ENCODE measurements at regions not wholly inside any gene's neighbourhood (a gene's known extent, or its start where the extent isn't known, plus 50 kb on each side); places are given as distances from the start of the nearest gene placed in this dataset.

- no peaks in the 10 kb centered on the region for H3K79me2 ChIP-seq (ENCODE audit: insufficient read depth, low read length)
- H3K9ac ChIP-seq (ENCODE audit: low read length), result no peak overlapping the region
- intact Hi-C loops (cut with micrococcal nuclease), result no loop called here
- H3K36me3 ChIP-seq (ENCODE audit: control insufficient read depth in 1 of 2, insufficient read depth in 2 of 2, low read length in 2 of 2), result no peaks in the 10 kb centered on the region
- no peaks in the 10 kb centered on the region for H3K27me3 ChIP-seq (ENCODE audit: insufficient read depth, low read length)
- no peak overlapping the region for H3K4me3 ChIP-seq (replicated peaks in 1 of 2; ENCODE audit: low read depth in 1 of 2, low read length in 2 of 2)
- no peaks in the 10 kb centered on the region for H3K9me3 ChIP-seq (ENCODE audit: control insufficient read depth in 1 of 2, insufficient read depth in 1 of 2, low read depth in 1 of 2, low read length in 2 of 2)
- no peak for ATAC-seq
- ChIA-PET RAD21 (ENCODE audit: low non-redundant PET in 1 of 2, low total read pairs in 2 of 2, uncharacterized antibody in 2 of 2, unreplicated experiment in 2 of 2) (no interaction called here), CTCF (no interaction called here), POLR2A (no interaction called here)
- H3K4me2 ChIP-seq (ENCODE audit: low read length), result no peak overlapping the region
- H3K9me2 ChIP-seq (ENCODE audit: insufficient read depth), result no peaks in the 10 kb centered on the region
- H4K20me1 ChIP-seq (ENCODE audit: insufficient read depth), result no peaks in the 10 kb centered on the region
- no TSS peak for BruUV-seq (replicated peaks)
- TF ChIP-seq POLR2AphosphoS5 (IDR thresholded peaks at IDR 0.05; ENCODE audit: low read depth, low read length), result no peak
- no peak for TF ChIP-seq RAD21 (IDR thresholded peaks at IDR 0.05; ENCODE audit: low read depth)
- TF ChIP-seq CEBPB (IDR thresholded peaks at IDR 0.05; ENCODE audit: low read depth), result no peak
- no peak for TF ChIP-seq POLR2A (IDR thresholded peaks at IDR 0.05; ENCODE audit: borderline replicate concordance, extremely low read depth, insufficient read depth, insufficient read length)
- no peak for TF ChIP-seq ZFX (IDR thresholded peaks at IDR 0.05)
- TF ChIP-seq, protein P1, sequence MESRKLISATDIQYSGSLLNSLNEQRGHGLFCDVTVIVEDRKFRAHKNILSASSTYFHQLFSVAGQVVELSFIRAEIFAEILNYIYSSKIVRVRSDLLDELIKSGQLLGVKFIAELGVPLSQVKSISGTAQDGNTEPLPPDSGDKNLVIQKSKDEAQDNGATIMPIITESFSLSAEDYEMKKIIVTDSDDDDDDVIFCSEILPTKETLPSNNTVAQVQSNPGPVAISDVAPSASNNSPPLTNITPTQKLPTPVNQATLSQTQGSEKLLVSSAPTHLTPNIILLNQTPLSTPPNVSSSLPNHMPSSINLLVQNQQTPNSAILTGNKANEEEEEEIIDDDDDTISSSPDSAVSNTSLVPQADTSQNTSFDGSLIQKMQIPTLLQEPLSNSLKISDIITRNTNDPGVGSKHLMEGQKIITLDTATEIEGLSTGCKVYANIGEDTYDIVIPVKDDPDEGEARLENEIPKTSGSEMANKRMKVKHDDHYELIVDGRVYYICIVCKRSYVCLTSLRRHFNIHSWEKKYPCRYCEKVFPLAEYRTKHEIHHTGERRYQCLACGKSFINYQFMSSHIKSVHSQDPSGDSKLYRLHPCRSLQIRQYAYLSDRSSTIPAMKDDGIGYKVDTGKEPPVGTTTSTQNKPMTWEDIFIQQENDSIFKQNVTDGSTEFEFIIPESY (IDR thresholded peaks at IDR 0.05; ENCODE audit: extremely low read depth, insufficient replicate concordance, low read length), result no peak
- no peak for TF ChIP-seq CBX3 (IDR thresholded peaks at IDR 0.05; ENCODE audit: low read depth)
- TF ChIP-seq SP1 (IDR thresholded peaks at IDR 0.05; ENCODE audit: low read depth), result no peak
- TF ChIP-seq, protein P2, sequence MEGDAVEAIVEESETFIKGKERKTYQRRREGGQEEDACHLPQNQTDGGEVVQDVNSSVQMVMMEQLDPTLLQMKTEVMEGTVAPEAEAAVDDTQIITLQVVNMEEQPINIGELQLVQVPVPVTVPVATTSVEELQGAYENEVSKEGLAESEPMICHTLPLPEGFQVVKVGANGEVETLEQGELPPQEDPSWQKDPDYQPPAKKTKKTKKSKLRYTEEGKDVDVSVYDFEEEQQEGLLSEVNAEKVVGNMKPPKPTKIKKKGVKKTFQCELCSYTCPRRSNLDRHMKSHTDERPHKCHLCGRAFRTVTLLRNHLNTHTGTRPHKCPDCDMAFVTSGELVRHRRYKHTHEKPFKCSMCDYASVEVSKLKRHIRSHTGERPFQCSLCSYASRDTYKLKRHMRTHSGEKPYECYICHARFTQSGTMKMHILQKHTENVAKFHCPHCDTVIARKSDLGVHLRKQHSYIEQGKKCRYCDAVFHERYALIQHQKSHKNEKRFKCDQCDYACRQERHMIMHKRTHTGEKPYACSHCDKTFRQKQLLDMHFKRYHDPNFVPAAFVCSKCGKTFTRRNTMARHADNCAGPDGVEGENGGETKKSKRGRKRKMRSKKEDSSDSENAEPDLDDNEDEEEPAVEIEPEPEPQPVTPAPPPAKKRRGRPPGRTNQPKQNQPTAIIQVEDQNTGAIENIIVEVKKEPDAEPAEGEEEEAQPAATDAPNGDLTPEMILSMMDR (IDR thresholded peaks at IDR 0.05 in 2 of 3, conservative IDR thresholded peaks at IDR 0.05 in 1 of 3; ENCODE audit: borderline replicate concordance in 1 of 3, insufficient read depth in 1 of 3, low read depth in 2 of 3, low read length in 2 of 3), result no peak
- TF ChIP-seq SIN3A (IDR thresholded peaks at IDR 0.05; ENCODE audit: low read depth), result no peak
- no peak for TF ChIP-seq JUND (IDR thresholded peaks at IDR 0.05)
- TF ChIP-seq ELF1 (IDR thresholded peaks at IDR 0.05; ENCODE audit: borderline replicate concordance, low read depth), result no peak
- TF ChIP-seq REST (IDR thresholded peaks at IDR 0.05; ENCODE audit: low read depth), result no peak
- no peaks in the 10 kb centered on the region for H3K4me1 ChIP-seq (ENCODE audit: control insufficient read depth in 1 of 2, insufficient read depth in 2 of 2, low read length in 2 of 2)
- no peak for DNase-seq (ENCODE audit: low read depth, low spot score)
- H3K27ac ChIP-seq (ENCODE audit: low read depth, low read length), result no peak overlapping the region
- H2AFZ ChIP-seq (ENCODE audit: low read depth, low read length, poor library complexity, severe bottlenecking), result no peak overlapping the region
These were observed 59.9 kb upstream of the INPP5A start for GRCh38 chr10:132477398-132478340.

Data from HCT116 (cell line).